Ovary (tissue), 3 donors: ENCODE measurements at regions not wholly inside any gene's neighbourhood (a gene's known extent, or its start where the extent isn't known, plus 50 kb on each side); places are given as distances from the start of the nearest gene placed in this dataset.

Source experiments
- CTCF ChIP-seq, 3 donors: fragments of 450-650 bp in 2 of 3; fragments of 200-600 bp in 1 of 3; IDR thresholded peaks; one replicate each; pipeline versions ENCODE4 v1.5.1 to v1.8.0; 2016 to 2022; ENCODE audit warnings: antibody characterized with exemption in 3 of 3, mild to moderate bottlenecking in 1 of 3
- EP300 ChIP-seq: sonication (generic); formaldehyde crosslinking; IDR thresholded peaks from one replicate; pipeline ENCODE4 v1.6.1; 2017; ENCODE audit warnings: antibody characterized with exemption
- POLR2A ChIP-seq: fragments of 450-650 bp; IDR thresholded peaks from one replicate; pipeline ENCODE4 v1.6.1; 2017; ENCODE audit warnings: antibody characterized with exemption, mild to moderate bottlenecking, moderate library complexity
- donor health status: DM: no; HTN: no; CAD: no.

GRCh38 chr1:4310396-4310923 is 343.9 kb upstream of the AJAP1 start:
- TF ChIP-seq CTCF (IDR thresholded peaks at IDR 0.05) (no peak), EP300 (no peak), POLR2A (no peak)
